ENCODE measurements at regions not wholly inside any gene's neighbourhood (a gene's known extent, or its start where the extent isn't known, plus 50 kb on each side); places are given as distances from the start of the nearest gene placed in this dataset.

DNA sequence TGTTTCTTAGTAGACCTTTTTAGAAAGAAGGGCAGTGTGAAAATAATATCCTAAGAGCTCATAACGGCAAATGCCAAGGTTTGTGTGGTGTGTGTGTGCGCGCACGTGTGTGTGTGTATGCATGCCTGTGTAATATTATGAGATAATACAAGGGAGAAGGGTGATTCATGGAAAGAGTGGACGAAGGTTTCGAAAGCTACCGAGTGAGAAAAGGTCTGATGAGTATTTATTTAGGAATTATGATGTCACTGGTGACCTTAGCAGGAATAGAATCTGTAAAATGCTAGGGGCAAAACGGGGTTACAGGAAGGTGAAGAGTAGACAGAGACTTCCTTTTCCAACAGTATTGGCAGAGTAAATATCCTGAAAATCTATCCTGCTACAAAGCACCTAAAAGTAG is 107.3 kb downstream of the AHR start:
- Histone ChIP-seq H3K36me3 (replicated peaks; ENCODE audit: insufficient read depth, low read depth) (no peaks in the 10 kb centered on the region), H3K9me3 (ENCODE audit: low read depth) (no peaks in the 10 kb centered on the region), H3K4me1 (ENCODE audit: insufficient read depth) (no peaks in the 10 kb centered on the region), H3K9me2 (replicated peaks; ENCODE audit: insufficient read depth) (no peaks in the 10 kb centered on the region), H2AFZ (no peak overlapping the region), H3K79me2 (no peaks in the 10 kb centered on the region), H3K4me3 (no peak overlapping the region), H3K27me3 (no peaks in the 10 kb centered on the region), H4K20me1 (ENCODE audit: insufficient read depth, poor library complexity, severe bottlenecking) (no peaks in the 10 kb centered on the region), H3K4me2 (no peak overlapping the region), H3K27ac (no peak overlapping the region)
- WGBS (ENCODE audit: low lambda C conversion rate, missing lambda C conversion rate), result 54% methylated on average over 8 of the region's 8 CpGs
- TF ChIP-seq EZH2 (IDR thresholded peaks at IDR 0.05; ENCODE audit: borderline replicate concordance), result no peak
- TF ChIP-seq, protein P1, sequence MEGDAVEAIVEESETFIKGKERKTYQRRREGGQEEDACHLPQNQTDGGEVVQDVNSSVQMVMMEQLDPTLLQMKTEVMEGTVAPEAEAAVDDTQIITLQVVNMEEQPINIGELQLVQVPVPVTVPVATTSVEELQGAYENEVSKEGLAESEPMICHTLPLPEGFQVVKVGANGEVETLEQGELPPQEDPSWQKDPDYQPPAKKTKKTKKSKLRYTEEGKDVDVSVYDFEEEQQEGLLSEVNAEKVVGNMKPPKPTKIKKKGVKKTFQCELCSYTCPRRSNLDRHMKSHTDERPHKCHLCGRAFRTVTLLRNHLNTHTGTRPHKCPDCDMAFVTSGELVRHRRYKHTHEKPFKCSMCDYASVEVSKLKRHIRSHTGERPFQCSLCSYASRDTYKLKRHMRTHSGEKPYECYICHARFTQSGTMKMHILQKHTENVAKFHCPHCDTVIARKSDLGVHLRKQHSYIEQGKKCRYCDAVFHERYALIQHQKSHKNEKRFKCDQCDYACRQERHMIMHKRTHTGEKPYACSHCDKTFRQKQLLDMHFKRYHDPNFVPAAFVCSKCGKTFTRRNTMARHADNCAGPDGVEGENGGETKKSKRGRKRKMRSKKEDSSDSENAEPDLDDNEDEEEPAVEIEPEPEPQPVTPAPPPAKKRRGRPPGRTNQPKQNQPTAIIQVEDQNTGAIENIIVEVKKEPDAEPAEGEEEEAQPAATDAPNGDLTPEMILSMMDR (IDR thresholded peaks at IDR 0.05; ENCODE audit: poor library complexity), result no peak
- no peak for TF ChIP-seq EZH2phosphoT487 (IDR thresholded peaks at IDR 0.05; ENCODE audit: low read depth, severe bottlenecking, unreplicated experiment)
- peak; percentile 13 for DNase-seq (ENCODE audit: low spot score)

DNA sequence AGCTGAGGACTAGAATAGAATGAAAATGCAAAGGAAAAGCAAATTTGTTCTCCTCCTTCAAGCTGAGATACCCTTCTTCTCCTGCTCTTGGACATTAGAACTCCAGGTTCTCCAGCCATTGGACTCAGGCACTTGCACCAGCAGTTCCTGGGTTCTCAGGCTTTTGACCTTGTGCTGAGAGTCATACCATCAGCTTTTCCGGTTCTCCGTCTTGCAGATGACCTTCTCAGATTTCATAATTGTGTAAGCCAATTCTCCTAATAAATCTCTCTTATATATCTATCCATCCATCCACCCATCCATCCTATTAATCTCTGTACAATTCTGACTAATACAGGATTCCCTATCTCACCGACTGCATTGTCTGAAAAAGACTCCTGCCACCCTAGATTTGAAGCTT is 108.3 kb downstream of the AHR start:
- Histone ChIP-seq H3K36me3 (replicated peaks; ENCODE audit: insufficient read depth, low read depth) (no peaks in the 10 kb centered on the region), H3K4me2 (no peak overlapping the region), H3K9me3 (ENCODE audit: low read depth) (no peaks in the 10 kb centered on the region), H3K4me3 (no peak overlapping the region), H3K27ac (no peak overlapping the region), H2AFZ (no peak overlapping the region), H3K4me1 (ENCODE audit: insufficient read depth) (no peaks in the 10 kb centered on the region), H3K79me2 (no peaks in the 10 kb centered on the region), H3K9me2 (replicated peaks; ENCODE audit: insufficient read depth) (no peaks in the 10 kb centered on the region), H4K20me1 (ENCODE audit: insufficient read depth, poor library complexity, severe bottlenecking) (no peaks in the 10 kb centered on the region), H3K27me3 (no peaks in the 10 kb centered on the region)
- no peak for DNase-seq (ENCODE audit: low spot score)
- WGBS (ENCODE audit: low lambda C conversion rate, missing lambda C conversion rate), result 87% methylated on average over 3 of the region's 3 CpGs
- TF ChIP-seq, protein P1 (IDR thresholded peaks at IDR 0.05; ENCODE audit: poor library complexity), result no peak
- TF ChIP-seq EZH2 (IDR thresholded peaks at IDR 0.05; ENCODE audit: borderline replicate concordance), result no peak
- no peak for TF ChIP-seq EZH2phosphoT487 (IDR thresholded peaks at IDR 0.05; ENCODE audit: low read depth, severe bottlenecking, unreplicated experiment)

DNA sequence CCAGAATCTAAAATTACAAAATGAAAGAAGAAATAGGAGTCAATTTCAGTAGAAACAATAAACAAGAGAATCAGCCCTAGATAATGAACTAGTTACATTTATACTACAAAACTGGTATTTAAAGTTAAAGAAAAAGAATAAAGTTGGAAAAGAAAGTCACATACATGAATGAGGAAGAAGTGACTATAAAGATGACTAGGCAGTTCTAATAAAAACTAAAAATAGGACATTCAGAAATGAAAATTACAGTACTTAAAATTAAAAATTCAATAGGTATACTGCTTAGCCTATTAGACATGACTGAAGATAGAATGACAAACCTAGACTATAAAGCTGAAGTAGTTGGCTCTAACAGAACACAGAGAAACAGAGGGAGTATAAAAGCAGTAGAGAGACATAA is 108.8 kb downstream of the AHR start:
- no peak for DNase-seq (ENCODE audit: low spot score)
- Histone ChIP-seq H3K79me2 (no peaks in the 10 kb centered on the region), H3K4me3 (no peak overlapping the region), H3K27me3 (no peaks in the 10 kb centered on the region), H2AFZ (no peak overlapping the region), H3K9me3 (ENCODE audit: low read depth) (no peaks in the 10 kb centered on the region), H4K20me1 (ENCODE audit: insufficient read depth, poor library complexity, severe bottlenecking) (no peaks in the 10 kb centered on the region), H3K27ac (no peak overlapping the region), H3K4me2 (no peak overlapping the region), H3K9me2 (replicated peaks; ENCODE audit: insufficient read depth) (no peaks in the 10 kb centered on the region), H3K36me3 (replicated peaks; ENCODE audit: insufficient read depth, low read depth) (no peaks in the 10 kb centered on the region), H3K4me1 (ENCODE audit: insufficient read depth) (no peaks in the 10 kb centered on the region)
- no peak for TF ChIP-seq EZH2 (IDR thresholded peaks at IDR 0.05; ENCODE audit: borderline replicate concordance)
- TF ChIP-seq, protein P1 (IDR thresholded peaks at IDR 0.05; ENCODE audit: poor library complexity), result no peak
- TF ChIP-seq EZH2phosphoT487 (IDR thresholded peaks at IDR 0.05; ENCODE audit: low read depth, severe bottlenecking, unreplicated experiment), result no peak
